ENCODE measurements at regions not wholly inside any gene's neighbourhood (a gene's known extent, or its start where the extent isn't known, plus 50 kb on each side); places are given as distances from the start of the nearest gene placed in this dataset.

GRCh38 chr7:130958846-130959245, 224.8 kb upstream of the KLF14 start:
- no peak for TF ChIP-seq CTCF (tag by site-specific recombination; IDR thresholded peaks at IDR 0.05)
- no peak for TF ChIP-seq ZNF23 (tag by site-specific recombination; IDR thresholded peaks at IDR 0.05; ENCODE audit: borderline replicate concordance)
- TF ChIP-seq SETDB1 (IDR thresholded peaks at IDR 0.05; ENCODE audit: insufficient read length, low read length): no peak
- TF ChIP-seq ZBTB11 (tag by site-specific recombination; conservative IDR thresholded peaks at IDR 0.05; ENCODE audit: low read depth): no peak
- no peak for TF ChIP-seq SP7 (tag by site-specific recombination; IDR thresholded peaks at IDR 0.05)
- TF ChIP-seq SP2 (tag by site-specific recombination; IDR thresholded peaks at IDR 0.05): no peak
- no peak for TF ChIP-seq ZNF138 (tag by site-specific recombination; IDR thresholded peaks at IDR 0.05; ENCODE audit: borderline replicate concordance)

All from HEK293 (cell line).